PC-9 (cell line): ENCODE measurements at regions not wholly inside any gene's neighbourhood (a gene's known extent, or its start where the extent isn't known, plus 50 kb on each side); places are given as distances from the start of the nearest gene placed in this dataset.

Source experiments
- BruUV-seq: library from RNA; stranded (reverse); fragments of 400-500 nt; replicated peaks from 2 replicates; lab custom pipeline; 2021; lab: Mats Ljungman, UMichigan
- CTCF ChIA-PET: fragments of 300-600 bp; sonication (Branson Sonifier 250); formaldehyde crosslinking; loops from one replicate; lab custom pipeline; 2022; ENCODE audit warnings: antibody characterized with exemption; lab: Charles Lee
- POLR2A ChIA-PET: fragments of 300-600 bp; sonication (Branson Sonifier 250); formaldehyde crosslinking; loops from one replicate; lab custom pipeline; 2022; ENCODE audit warnings: antibody characterized with exemption; ENCODE audit not compliant: unreplicated experiment; lab: Charles Lee
- DNase-seq, 2 experiments: peaks; one replicate each; pipeline versions ENCODE4 v3.0.0 to v3.0.0-alpha.2; 2015 to 2022; ENCODE audit warnings: mixed read lengths in 1 of 2
- H2AFZ ChIP-seq: fragments of 200-600 bp; sonication (generic); 2 replicates; pipeline ENCODE4 v1.8.1; 2017; ENCODE audit warnings: antibody characterized with exemption
- H3F3A ChIP-seq: fragments of 200-600 bp; sonication (generic); 2 replicates; pipeline ENCODE4 v1.8.1; 2017; ENCODE audit warnings: antibody characterized with exemption, mild to moderate bottlenecking, low read depth; ENCODE audit not compliant: insufficient read depth
- H3K27ac ChIP-seq: fragments of 200-600 bp; sonication (generic); 2 replicates; pipeline ENCODE4 v1.6.1; 2016; ENCODE audit warnings: mixed run types
- H3K27me3 ChIP-seq: fragments of 200-600 bp; sonication (generic); 2 replicates; pipeline ENCODE4 v1.6.1; 2016; ENCODE audit warnings: low read depth, mixed run types; ENCODE audit not compliant: insufficient read depth
- H3K36me3 ChIP-seq: fragments of 200-600 bp; sonication (generic); 2 replicates; pipeline ENCODE4 v1.6.1; 2016; ENCODE audit warnings: low read depth, mixed run types
- H3K4me1 ChIP-seq: fragments of 200-600 bp; sonication (generic); replicated peaks from 2 replicates; pipeline ENCODE4 v1.6.1; 2016; ENCODE audit warnings: mixed run types; ENCODE audit not compliant: insufficient read depth
- H3K4me2 ChIP-seq: fragments of 200-600 bp; sonication (generic); 2 replicates; pipeline ENCODE4 v1.6.1; 2017; ENCODE audit warnings: mixed run types
- H3K4me3 ChIP-seq: fragments of 200-600 bp; sonication (generic); 2 replicates; pipeline ENCODE4 v1.6.1; 2016; ENCODE audit warnings: mixed run types
- H3K79me2 ChIP-seq: fragments of 200-600 bp; sonication (generic); 2 replicates; pipeline ENCODE4 v1.6.1; 2017; ENCODE audit warnings: low read depth, mixed run types
- H3K9me2 ChIP-seq: fragments of 200-600 bp; sonication (generic); 2 replicates; pipeline ENCODE4 v1.8.1; 2017; ENCODE audit warnings: mild to moderate bottlenecking; ENCODE audit not compliant: insufficient read depth
- H3K9me3 ChIP-seq: fragments of 200-600 bp; sonication (generic); 2 replicates; pipeline ENCODE4 v1.8.1; 2016; ENCODE audit warnings: low read depth; ENCODE audit not compliant: insufficient read depth
- H4K20me1 ChIP-seq: fragments of 200-600 bp; sonication (generic); 2 replicates; pipeline ENCODE4 v1.8.1; 2017; ENCODE audit not compliant: insufficient read depth
- CTCF ChIP-seq: fragments of 200-600 bp; sonication (generic); conservative IDR thresholded peaks from 2 replicates; pipeline ENCODE4 v1.6.1; 2017; ENCODE audit warnings: mixed run types, antibody characterized with exemption, mild to moderate bottlenecking, moderate library complexity
- EZH2 ChIP-seq: fragments of 200-600 bp; sonication (generic); IDR thresholded peaks from 2 replicates; pipeline ENCODE4 v1.8.0; 2017; ENCODE audit warnings: antibody characterized with exemption, low read depth
- intact Hi-C: fragments of 100-400 bp; cut with micrococcal nuclease; formaldehyde crosslinking; loops from one replicate; pipeline ENCODE4 v1.10.0; 2022; ENCODE audit not compliant: unreplicated experiment

GRCh38 chrX:26954029-26954428, 509.1 kb downstream of the PPP4R3C start:
- DNase-seq, result no peak
- Histone ChIP-seq H3F3A (no peaks in the 10 kb centered on the region), H3K4me1 (no peaks in the 10 kb centered on the region), H2AFZ (no peak overlapping the region), H3K9me2 (no peaks in the 10 kb centered on the region), H3K4me3 (no peak overlapping the region), H4K20me1 (no peaks in the 10 kb centered on the region), H3K4me2 (no peak overlapping the region), H3K27me3 (no peaks in the 10 kb centered on the region), H3K36me3 (no peaks in the 10 kb centered on the region), H3K27ac (no peak overlapping the region), H3K9me3 (no peaks in the 10 kb centered on the region), H3K79me2 (no peaks in the 10 kb centered on the region)
- POLR2A ChIA-PET, result no interaction called here
- TF ChIP-seq CTCF (no peak), EZH2 (no peak)
- CTCF ChIA-PET, result no interaction called here
- intact Hi-C loops, result no loop called here
- no TSS peak for BruUV-seq

DNA sequence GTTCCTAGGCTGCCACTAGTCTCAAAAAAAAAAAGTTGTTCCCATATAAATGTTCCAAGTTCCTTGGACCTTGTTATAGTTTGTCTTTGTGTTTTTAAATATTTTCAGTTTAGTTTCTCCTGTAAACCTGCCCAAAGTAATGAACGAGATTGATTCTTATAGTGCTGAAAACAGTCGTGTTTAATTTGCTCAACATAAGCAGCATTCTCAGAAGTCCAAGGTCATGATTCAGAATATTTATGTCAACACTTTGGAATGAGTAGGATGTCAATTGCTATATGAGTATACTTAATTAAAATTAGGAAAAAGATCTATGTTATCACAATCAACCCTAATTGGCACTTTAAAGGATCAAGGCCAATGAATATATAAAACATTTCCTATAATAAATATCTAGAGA, 510.9 kb downstream of the PPP4R3C start:
- Histone ChIP-seq H3K79me2 (no peaks in the 10 kb centered on the region), H3K27me3 (no peaks in the 10 kb centered on the region), H3K4me2 (no peak overlapping the region), H3K4me3 (no peak overlapping the region), H3F3A (no peaks in the 10 kb centered on the region), H3K9me3 (no peaks in the 10 kb centered on the region), H3K4me1 (no peaks in the 10 kb centered on the region), H3K36me3 (no peaks in the 10 kb centered on the region), H4K20me1 (no peaks in the 10 kb centered on the region), H3K9me2 (no peaks in the 10 kb centered on the region), H3K27ac (no peak overlapping the region), H2AFZ (no peak overlapping the region)
- DNase-seq, result no peak
- POLR2A ChIA-PET, result no interaction called here
- TF ChIP-seq CTCF (no peak), EZH2 (no peak)
- CTCF ChIA-PET, result no interaction called here
- intact Hi-C loops, result no loop called here
- BruUV-seq, result no TSS peak

GRCh38 chrX:26927419-26927818, 535.7 kb downstream of the PPP4R3C start:
- H4K20me1 ChIP-seq, result no peaks in the 10 kb centered on the region
- no TSS peak for BruUV-seq
- TF ChIP-seq CTCF, result no peak
- TF ChIP-seq EZH2, result no peak

More at GRCh38 chrX:26927419-26927818, 535.7 kb downstream of the PPP4R3C start:
- ChIA-PET POLR2A (no interaction called here), CTCF (no interaction called here)
- intact Hi-C loops, result no loop called here
- Histone ChIP-seq H3K36me3 (no peaks in the 10 kb centered on the region), H3K4me2 (no peak overlapping the region), H3K4me1 (no peaks in the 10 kb centered on the region), H3K9me3 (no peaks in the 10 kb centered on the region), H3K27ac (no peak overlapping the region), H2AFZ (no peak overlapping the region), H3K27me3 (no peaks in the 10 kb centered on the region), H3K4me3 (no peak overlapping the region), H3K9me2 (no peaks in the 10 kb centered on the region), H3K79me2 (no peaks in the 10 kb centered on the region), H3F3A (no peaks in the 10 kb centered on the region)
- DNase-seq, result no peak
